AG20443 (cell line): ENCODE measurements at regions not wholly inside any gene's neighbourhood (a gene's known extent, or its start where the extent isn't known, plus 50 kb on each side); places are given as distances from the start of the nearest gene placed in this dataset.
A peak's percentile ranks its signal among the peaks of the same experiment; 100 is the strongest.

Experiments used
- DNase-seq: peaks from one replicate; pipeline ENCODE4 v3.0.0; 2012; ENCODE audit warnings: low spot score, mixed read lengths

DNA sequence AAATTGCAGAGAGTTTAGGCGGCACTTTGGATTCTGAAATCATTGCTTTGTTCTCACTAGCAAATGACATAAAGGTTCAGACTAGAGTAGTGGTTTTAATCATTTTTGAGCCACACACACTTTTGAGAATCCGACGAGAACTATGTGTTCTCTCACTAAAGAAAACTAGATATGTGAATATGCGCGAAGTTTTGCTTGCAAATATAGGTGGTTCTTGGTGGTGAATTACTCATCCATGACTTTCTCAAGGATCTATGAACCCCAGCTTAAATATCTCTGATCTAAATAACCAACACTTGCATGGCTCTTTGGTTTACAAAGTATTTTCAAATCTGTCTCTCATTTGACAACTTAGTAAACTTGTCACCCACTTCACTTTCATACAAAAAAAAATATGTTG is 54.8 kb downstream of the NOG start:
- no peak for DNase-seq

DNA sequence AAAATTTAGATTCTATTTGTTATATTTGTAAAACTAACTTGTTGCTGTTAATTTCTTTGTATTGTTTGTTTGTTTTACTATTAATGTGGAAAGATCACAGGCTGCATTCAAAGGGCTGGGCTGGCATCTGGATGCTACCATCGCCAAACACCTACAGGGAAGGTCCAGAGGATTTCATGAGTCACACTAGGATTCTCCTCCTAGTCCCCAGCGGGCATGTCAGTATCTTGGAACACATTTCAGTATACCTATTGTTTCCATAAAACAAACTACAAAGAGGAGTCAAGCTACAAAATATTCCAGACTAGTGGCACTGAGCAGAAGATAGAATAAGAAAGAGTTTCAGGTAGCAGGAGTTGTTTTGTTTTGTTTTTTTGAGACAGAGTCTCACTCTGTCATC is 55.3 kb downstream of the NOG start:
- DNase-seq = no peak

DNA sequence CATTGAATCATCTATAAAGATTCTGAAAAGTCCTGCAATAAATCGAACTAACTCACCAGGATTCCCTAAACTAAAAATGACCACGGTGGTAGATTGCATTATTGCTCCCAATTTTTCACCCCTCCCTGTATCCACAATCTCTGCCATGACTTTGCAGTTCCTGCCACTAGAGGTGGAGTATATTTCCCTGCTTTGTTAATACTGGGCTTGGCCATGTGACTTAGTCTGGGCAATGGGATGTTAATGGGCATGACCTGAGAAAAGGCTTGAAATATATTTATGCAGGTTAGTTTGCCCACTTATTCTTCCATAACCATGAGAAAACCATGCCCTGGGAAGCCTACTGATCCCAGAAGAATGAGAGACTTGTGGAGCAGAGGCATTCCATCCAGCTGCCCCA is 59.1 kb downstream of the NOG start:
- no peak for DNase-seq

DNA sequence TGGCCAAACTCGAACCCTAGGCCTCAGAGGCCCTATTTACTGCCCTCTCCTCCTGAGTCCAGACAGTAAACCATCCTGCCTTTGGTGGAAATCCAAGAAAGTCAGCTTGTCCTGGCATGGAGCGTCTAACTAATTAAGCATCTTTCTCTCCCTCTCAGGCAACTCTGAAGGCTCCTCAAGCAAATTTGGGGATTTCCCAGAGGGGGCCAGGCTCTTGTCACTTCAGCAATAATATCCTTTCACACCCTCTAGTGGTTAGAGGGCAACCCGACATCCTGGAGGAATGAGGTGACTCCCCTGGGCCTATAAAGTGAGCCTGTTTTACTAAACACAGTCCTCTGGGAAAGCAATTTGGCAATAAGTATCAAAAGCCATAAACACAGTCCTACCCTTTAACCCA is 60.4 kb downstream of the NOG start:
- peak; percentile 63 for DNase-seq

DNA sequence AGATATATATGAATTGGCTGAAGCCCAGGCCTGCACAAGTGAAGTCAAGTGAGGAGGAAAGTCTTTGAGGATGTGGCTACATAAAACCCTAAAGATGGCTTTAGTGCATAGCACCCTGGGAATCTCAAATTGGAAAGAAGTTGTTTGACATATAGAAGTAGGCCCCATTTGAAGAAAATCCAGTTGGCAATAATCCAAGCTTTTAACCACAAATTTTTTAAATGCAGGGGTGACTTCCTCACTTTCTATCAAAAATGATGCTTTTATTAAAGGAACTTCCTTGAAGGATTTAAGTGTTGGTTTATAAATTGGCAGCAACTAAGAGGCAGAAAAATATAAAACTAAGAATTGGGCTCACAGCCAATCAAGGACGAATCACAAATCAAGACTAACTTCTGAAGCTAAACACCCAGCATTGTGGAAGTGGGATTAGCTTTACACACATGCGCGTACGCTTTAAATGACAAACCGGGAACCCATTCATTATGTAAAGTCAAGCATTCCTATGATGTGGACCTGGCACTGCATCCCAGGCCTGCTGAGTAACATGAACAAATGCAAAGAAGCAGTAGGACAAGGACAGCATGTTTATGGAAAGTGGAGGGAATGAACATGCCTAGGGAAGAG is 63.3 kb downstream of the NOG start:
- no peak for DNase-seq

DNA sequence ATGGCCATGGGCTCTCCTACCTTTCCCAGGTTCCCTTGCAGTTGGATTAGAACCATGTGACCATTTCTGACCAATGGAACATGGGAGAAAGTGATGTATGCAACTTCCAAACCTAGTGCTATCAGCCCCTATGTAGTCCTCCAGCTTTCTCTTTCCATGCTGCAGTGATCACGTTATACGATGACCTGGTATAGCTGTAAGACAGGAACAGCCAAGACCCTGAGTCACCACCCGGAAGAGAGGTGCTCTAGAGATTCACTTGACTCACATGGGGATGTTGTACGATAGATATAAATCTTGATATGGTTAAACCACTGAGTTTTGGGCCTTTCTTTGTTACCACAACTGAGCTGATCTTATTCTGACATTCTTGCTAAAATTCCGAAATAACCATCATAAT is 65.1 kb downstream of the NOG start:
- no peak for DNase-seq

DNA sequence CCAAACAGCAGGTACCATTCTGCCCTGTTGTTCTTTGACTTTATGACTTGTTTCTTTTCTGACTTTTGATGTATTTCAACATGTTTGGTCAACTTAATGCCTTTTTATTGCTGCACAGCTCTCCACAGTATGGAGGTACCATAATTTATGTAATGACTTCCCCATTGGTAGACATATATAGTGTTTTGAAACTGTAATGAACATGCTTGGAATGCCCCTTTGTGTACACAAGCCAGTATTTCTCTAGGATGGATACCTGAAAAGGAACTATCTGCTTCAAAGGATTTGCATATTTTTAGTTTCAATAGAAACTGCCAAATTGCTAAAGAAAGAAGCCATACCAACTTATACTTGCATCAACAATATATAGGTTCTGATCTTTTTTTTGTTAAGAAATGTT is 66.1 kb downstream of the NOG start:
- DNase-seq = no peak

DNA sequence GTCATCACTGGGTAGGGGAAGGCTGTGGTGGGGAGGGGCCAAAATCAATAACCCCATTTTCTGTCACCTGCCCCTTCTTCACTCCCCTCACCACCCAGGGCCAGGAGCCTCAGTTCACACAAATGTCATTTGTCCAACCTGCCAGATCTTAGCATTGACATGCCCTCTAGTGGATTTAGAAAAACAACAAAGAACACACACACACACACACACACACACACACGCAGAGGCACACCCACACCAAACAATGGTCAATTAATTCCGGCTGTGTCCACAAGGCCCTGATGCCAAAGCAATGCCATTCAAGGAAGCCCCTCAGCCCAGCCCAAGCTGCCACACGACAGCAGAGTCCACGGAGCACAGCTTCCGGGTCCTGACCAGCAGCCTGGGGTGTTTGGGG is 68.4 kb downstream of the NOG start:
- DNase-seq = no peak

DNA sequence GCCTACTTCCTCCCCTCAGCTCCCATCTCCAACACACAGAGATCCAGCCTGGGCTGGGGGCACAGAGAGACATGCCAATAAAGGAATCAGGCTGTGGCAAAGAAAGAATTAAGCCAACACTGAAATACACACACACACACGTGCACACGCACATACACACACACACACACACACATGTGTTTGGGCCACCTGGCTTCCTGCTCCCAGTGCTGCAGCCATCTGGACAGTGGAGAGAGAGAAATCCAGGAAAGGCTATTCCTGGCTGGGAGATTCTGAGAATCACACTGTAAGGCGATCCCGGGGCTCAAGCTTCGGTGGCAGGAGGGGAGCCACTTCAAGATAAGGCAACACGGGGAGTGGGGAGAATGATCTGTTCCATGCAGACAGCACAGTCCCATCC is 72.4 kb downstream of the NOG start:
- no peak for DNase-seq

DNA sequence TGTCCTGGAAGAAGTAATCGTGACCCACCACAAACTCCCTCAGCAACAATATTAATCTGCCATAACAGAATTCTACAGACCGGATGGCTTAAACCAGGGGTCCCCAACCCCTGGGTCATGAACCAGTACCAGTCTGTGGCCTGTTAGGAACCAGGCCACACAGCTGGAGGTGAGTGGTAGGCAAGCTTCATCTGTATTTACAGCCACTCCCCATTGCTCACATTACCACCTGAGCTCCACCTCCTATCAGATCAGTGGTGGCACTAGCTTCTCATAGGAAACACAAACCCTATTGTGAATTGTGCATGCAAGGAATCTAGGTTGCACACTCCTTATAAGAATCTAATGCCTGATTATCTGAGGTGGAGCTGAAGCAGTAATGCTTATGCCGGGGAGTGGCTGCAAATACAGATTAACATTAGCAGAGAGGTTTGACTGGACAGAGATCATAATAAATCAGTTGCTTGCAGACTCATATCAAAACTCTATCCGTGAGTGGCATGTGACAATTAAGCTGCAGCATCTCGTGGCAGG is 74.5 kb downstream of the NOG start:
- no peak for DNase-seq

DNA sequence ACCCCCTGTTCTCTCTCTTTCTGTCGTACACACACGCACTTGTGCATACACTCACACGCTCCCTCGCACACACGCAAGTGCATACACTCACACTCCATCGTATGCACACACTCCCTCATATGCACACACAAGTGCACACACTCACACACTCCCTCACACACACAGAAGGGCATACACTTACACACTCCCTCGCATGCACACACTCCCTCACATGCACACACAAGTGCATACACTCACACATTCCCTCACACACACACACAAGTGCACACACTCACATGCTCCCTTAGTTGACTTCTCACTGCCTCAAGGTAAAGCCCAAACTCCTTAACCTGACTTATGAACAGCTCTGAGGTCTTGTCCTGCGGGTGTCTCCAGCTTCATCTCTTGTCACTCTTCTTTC is 78.7 kb downstream of the NOG start:
- no peak for DNase-seq

DNA sequence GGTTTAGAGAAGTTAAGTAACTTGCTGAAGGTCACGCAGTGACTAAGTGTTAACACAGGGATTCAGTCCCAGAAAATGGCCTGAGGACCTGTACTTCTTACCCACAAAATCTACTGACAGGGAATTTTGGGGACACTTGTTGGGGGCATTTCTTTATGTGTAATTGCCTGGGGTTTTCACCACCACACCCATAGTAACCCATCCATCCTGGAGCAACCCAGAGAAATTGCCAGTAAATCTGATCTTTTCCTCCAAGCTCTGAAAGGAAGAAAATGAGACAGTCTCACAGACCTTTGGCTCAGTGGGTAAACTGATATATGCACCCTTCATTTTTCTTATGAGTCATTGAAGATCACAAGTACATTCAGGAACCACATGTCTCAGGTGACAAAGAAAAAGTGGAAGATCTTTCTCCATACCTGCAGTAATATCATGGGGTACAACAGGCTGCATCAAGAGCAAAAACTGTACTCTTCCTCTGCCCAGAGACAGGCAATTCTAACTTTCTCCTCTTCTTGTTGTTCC is 81.0 kb downstream of the NOG start:
- DNase-seq = no peak

DNA sequence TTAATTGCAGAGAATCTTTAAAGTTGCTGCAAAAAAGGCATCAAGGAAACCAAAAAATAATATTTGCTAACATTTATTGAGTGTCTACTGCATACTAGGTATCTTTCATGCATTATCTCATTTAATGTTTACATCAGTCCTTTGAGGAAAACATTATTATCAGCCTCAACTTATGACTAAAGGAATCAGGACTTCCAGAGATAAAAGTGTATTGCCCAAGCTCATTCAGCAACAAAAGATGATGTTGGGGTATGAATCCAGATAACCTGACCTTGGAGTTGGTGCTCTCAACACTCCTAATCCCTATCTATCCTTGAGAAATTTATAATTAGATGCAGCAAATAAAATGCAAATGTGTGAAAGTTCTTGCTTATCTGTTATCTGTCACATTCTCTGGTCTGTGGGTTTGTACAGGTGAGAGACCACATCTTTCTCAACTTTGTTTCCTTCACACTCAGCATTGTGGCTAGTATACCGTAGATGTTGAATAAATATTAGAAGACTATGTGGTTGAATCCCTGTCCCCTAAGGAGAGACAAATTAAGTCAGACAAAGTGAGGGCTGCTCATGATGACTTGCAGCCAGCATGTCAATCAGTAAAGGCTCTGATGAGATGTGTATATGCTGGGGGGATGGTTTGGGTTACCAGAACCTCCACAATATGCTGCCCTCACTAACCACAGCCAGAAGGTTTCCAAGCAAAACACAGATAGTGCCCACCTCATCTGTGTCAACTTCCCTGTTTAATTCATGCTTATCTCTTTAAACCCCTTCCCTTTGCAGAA is 82.6 kb downstream of the NOG start:
- no peak for DNase-seq

DNA sequence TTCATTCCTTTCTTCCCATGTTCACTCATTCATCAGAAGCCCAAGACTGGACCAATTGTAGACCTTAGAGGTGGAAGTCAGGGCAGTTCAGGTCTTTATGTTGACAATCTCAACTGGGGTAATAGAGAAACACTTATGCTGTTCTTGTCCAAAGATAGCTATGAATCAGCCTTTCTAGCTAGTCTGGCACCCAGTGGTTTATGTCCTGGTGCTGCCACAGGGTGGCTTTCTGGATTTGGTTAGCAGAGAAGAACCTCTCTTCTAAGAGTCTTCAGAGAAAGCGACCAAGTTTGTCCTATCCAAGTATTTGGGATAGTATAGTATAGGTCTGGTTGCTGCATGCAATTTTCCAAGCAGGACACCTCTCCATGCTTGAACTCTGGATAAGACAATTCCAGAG is 83.3 kb downstream of the NOG start:
- DNase-seq = peak; percentile 35

DNA sequence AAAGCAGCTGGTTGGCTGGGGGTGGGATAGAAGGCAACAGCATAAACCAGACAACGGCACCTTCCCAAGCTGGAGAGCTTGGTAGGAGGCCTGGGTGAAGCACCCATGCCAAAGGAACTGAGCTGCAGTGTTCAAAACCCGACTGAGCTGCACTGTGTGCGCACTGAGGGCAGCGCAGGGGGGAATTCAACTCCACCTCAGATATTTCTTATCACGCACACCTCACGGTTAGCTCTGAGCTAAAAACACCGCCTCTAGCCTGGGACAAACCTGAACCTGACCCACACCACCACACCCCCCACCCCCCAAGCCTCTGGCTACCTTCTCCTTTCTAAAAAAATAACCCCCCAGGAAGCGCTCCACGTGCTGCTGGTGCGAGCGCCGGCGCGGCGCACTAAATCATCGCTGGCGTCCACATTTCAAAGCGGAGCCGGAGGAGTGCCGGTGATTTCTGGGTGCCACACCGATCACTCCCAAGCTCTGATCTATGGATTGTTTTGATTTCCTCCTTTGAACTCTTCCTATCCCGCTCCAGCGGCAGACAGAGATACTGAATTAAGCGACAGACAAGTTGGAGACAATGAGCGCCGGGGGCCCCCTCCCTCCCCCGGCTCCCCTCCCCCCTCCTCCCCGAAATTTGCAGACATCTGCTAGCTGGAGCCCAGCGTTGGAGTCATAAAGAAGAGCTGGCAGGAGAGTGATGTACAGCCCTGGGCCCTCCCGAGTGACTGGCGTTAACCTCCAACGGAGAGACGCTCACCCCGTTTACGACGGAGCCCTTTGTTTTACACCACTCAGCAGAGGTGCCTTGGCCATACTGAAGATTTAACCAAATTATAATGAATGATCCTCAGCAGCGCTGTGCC is 85.0 kb downstream of the NOG start:
- DNase-seq = peak; percentile 24

DNA sequence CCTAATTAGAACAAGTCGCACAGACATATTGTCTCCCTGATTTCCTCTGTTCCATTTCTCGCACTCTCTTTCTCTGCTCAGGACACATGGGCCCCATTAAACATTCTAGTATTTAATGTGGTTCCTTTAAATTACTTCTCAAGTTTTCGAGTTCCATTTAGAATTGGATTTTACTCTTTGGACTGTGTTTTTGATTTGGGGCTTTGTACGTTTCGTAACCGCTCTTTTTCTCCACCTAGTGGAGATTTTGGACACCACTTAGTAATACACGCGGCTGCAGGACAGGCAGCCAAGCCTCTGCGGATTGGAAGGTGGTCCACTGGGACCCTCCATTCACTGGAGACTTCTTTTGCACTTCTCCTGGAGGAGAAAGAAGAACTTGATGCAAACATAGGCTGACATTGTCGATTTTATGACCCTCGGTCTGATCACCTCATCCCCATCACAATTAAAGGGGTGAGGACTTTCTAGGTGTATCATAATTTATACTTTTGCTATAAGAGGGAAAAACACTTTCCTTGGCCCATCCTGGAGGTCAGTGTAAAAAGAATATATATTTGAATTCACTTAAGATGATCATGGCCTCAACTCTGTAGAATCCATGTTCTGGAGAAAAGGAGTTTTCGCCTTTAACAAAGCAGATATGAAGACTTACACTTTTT is 85.7 kb downstream of the NOG start:
- peak; percentile 61 for DNase-seq

DNA sequence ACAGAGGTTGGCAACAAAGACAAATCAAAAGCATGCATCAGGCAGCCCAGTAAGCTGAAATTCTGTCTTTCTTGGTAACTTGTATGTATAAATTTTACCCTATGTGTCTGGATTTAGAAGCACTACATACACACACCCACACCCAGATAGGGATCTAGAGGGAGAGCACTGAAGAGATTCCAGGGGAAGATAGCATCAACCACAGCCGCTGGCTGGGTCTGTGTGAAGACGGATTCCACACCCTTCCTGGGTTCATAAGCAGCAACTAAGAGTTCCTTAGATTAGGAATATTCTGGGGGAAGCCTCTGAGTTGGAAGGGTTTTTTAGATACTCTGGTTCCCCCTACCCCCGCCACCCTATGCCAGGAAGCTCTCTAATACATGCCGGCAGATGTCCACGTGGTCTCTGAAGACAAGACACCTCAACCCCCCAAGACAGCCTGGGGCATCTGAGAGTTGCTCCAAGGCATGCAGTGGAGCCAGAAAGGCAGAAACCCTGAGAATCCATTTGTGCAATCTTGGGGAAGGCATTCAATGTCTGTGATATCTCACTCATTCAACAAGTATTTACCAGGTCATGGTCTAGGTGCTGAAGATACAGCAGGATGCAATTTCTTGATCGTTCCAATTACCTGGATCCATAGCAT is 86.4 kb downstream of the NOG start:
- DNase-seq = no peak

DNA sequence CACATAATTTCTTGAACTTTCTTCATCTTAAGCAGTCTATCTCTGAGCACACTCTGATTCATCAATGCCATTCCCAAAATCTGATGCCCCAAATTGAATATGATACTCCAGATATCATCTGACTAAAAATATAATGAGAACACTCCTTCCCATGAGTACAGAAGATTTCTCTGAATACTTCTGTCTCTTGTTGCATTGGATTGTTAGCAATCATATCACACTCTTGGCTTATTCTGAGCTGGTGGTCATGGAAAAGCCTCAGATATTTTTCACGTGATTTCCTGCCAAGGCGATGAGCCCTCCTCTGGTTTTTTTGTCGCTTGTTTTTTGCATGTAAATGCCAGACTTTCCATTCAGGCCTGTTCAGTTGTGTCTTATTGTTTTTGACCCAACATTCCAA is 87.2 kb downstream of the NOG start:
- DNase-seq = no peak

DNA sequence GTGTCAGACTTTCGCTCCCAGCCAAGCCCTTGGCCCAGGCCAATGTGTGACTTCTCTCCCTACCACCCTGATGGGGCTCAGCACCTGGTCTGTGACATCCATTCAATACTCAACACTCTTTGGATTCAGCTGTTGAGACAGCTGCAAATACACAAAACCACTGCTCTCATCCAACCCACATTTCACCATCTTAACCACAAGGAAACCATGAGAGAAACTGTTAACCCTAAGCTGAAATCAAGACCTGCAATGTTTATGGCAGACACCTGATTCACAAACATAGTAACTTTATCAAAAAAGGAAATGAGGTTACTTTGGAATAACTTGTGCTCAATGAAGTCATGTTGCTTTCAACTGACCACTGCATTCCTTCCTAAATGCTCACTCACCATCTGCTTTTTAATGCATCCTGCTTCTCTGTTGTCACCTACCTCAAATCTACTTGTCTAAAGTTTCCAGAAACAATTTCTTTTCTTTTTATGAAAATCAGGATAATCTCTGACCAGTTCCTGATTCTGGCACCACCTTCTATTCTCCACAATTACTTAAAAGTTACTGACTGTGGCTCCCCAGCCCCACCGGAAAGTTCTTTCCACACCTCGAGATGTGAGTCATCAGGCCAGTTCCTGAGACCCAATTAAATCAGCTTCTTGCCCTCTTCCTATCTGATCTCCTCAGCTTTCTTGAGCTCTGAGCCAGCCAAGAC is 88.2 kb downstream of the NOG start:
- peak; percentile 68 for DNase-seq

DNA sequence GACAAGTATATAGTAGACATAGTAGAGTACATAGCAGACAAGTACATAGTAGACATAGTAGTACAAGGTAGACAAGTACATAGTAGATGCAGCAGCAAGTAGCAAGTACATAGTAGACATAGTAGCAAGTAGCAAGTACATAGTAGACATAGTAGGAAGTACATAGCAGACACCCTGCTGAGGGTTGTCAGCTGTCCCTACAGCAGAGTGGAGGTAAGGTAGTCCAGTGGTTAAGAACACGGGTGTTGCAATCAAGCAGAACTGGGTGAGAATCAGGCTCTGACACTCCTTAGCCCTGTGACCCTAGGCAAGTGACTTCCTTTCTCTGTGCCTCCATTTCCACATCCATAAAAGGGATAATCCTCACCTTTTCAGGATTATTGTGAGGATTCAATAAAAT is 94.7 kb downstream of the NOG start:
- DNase-seq = no peak
